RWPE2 (cell line): ENCODE measurements at regions not wholly inside any gene's neighbourhood (a gene's known extent, or its start where the extent isn't known, plus 50 kb on each side); places are given as distances from the start of the nearest gene placed in this dataset.

Source experiments
- ATAC-seq: fragments of 200-7000 bp; cut with Tn5 transposase; 3 replicates; pipeline ENCODE4 v1.9.1; 2021; ENCODE audit warnings: low read depth
- DNase-seq: peaks from one replicate; pipeline ENCODE4 v3.0.0-alpha.2; 2020; ENCODE audit warnings: low spot score
- H3K27ac ChIP-seq: fragments of 450-650 bp; 2 replicates; pipeline ENCODE4 v1.5.1; 2017; ENCODE audit warnings: mild to moderate bottlenecking; ENCODE audit not compliant: poor library complexity, severe bottlenecking
- H3K27me3 ChIP-seq: fragments of 250-450 bp; sonication (Bioruptor Pico); 2 replicates; pipeline ENCODE4 v1.5.1; 2021; ENCODE audit warnings: mild to moderate bottlenecking, moderate library complexity; ENCODE audit not compliant: insufficient read depth, poor library complexity, severe bottlenecking
- H3K36me3 ChIP-seq: fragments of 250-450 bp; sonication (Bioruptor Pico); 2 replicates; pipeline ENCODE4 v1.5.1; 2020; ENCODE audit warnings: low read depth, mild to moderate bottlenecking, moderate library complexity
- H3K4me1 ChIP-seq: fragments of 250-450 bp; sonication (Bioruptor Pico); 2 replicates; pipeline ENCODE4 v1.5.1; 2021; ENCODE audit warnings: mild to moderate bottlenecking, moderate library complexity; ENCODE audit not compliant: insufficient read depth, poor library complexity, severe bottlenecking
- H3K4me3 ChIP-seq: fragments of 250-450 bp; sonication (Bioruptor Pico); 2 replicates; pipeline ENCODE4 v1.5.1; 2021; ENCODE audit warnings: mild to moderate bottlenecking, moderate library complexity; ENCODE audit not compliant: severe bottlenecking
- H3K9me3 ChIP-seq: fragments of 250-450 bp; sonication (Bioruptor Pico); 2 replicates; pipeline ENCODE4 v1.5.1; 2021; ENCODE audit warnings: mild to moderate bottlenecking, moderate library complexity; ENCODE audit not compliant: severe bottlenecking
- CTCF ChIP-seq: fragments of 450-650 bp; IDR thresholded peaks from one replicate; pipeline ENCODE4 v1.5.1; 2017; ENCODE audit warnings: mild to moderate bottlenecking, moderate library complexity; ENCODE audit not compliant: poor library complexity, severe bottlenecking

GRCh38 chr13:107078229-107078765 is 510.4 kb upstream of the ARGLU1 start:
- ATAC-seq (no peak), DNase-seq (no peak)
- Histone ChIP-seq H3K27me3 (no peaks in the 10 kb centered on the region), H3K4me1 (no peaks in the 10 kb centered on the region), H3K4me3 (no peak overlapping the region), H3K36me3 (no peaks in the 10 kb centered on the region), H3K27ac (no peak overlapping the region), H3K9me3 (no peaks in the 10 kb centered on the region)
- no peak for TF ChIP-seq CTCF

GRCh38 chr13:107076801-107077200 is 508.9 kb upstream of the ARGLU1 start:
- no peaks in the 10 kb centered on the region for H3K36me3 ChIP-seq
- no peak overlapping the region for H3K27ac ChIP-seq
- DNase-seq (no peak), ATAC-seq (no peak)
- no peak for TF ChIP-seq CTCF
- H3K27me3 ChIP-seq: no peaks in the 10 kb centered on the region
- H3K4me3 ChIP-seq: no peak overlapping the region
- H3K9me3 ChIP-seq: no peaks in the 10 kb centered on the region
- H3K4me1 ChIP-seq: no peaks in the 10 kb centered on the region

- TF ChIP-seq CTCF: no peak
- Histone ChIP-seq H3K9me3 (no peaks in the 10 kb centered on the region), H3K4me1 (no peaks in the 10 kb centered on the region), H3K4me3 (no peak overlapping the region), H3K27me3 (no peaks in the 10 kb centered on the region), H3K36me3 (no peaks in the 10 kb centered on the region), H3K27ac (no peak overlapping the region)
- no peak for ATAC-seq
- no peak for DNase-seq
Measured at GRCh38 chr13:107075576-107075975, 507.6 kb upstream of the ARGLU1 start.

- no peaks in the 10 kb centered on the region for H3K9me3 ChIP-seq
- no peak for TF ChIP-seq CTCF
- ATAC-seq (no peak), DNase-seq (no peak)
- no peaks in the 10 kb centered on the region for H3K27me3 ChIP-seq
- H3K27ac ChIP-seq: no peak overlapping the region
- H3K36me3 ChIP-seq: no peaks in the 10 kb centered on the region
- H3K4me3 ChIP-seq: no peak overlapping the region
- H3K4me1 ChIP-seq: no peaks in the 10 kb centered on the region
Measured at GRCh38 chr13:107070792-107071191, 502.9 kb upstream of the ARGLU1 start.

- Histone ChIP-seq H3K27me3 (no peaks in the 10 kb centered on the region), H3K4me3 (no peak overlapping the region), H3K36me3 (no peaks in the 10 kb centered on the region), H3K27ac (no peak overlapping the region), H3K4me1 (no peaks in the 10 kb centered on the region), H3K9me3 (no peaks in the 10 kb centered on the region)
- TF ChIP-seq CTCF: no peak
- ATAC-seq: no peak
- no peak for DNase-seq
Measured at GRCh38 chr13:107069108-107069776, 501.3 kb upstream of the ARGLU1 start.
